NCI-H2081 treated with DMSO at 0.1 percent for 48 hours (cell line): ENCODE measurements at regions not wholly inside any gene's neighbourhood (a gene's known extent, or its start where the extent isn't known, plus 50 kb on each side); places are given as distances from the start of the nearest gene placed in this dataset.

Experiments used
- DNase-seq: peaks from one replicate; lab custom pipeline; 2025; lab: John Stamatoyannopoulos, UW

DNA sequence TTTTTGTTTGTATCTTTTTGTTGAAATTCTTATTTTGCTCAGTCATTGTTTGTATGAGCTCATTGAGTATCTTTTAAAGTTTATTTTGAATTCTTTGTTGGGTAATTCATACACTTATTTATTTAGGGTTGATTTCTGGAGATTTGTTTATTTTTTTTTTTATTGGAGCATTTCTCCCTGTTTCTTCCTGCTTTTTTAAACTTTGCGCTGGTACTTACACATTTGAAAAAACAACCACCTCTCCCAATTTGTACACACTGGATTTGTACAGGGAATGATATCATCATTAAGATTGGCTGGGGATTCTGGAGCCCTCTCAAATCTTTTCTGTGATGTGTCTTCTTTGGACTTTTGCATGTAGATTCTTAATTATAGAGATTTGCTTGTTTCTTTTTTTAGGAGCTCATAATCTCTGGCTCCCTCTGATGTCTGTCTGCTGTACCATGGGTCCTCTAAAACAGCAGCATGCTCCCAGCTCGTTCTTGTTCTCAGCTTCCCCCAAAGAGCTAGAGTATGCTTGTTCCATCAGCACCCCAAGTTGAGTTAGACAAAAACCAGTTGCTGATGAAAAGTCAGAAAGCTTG lies 310.7 kb downstream of the DUSP10 start:
- no peak for DNase-seq

- no peak for DNase-seq
Measured at GRCh38 chr1:221431961-221432360, 309.9 kb downstream of the DUSP10 start.

DNA sequence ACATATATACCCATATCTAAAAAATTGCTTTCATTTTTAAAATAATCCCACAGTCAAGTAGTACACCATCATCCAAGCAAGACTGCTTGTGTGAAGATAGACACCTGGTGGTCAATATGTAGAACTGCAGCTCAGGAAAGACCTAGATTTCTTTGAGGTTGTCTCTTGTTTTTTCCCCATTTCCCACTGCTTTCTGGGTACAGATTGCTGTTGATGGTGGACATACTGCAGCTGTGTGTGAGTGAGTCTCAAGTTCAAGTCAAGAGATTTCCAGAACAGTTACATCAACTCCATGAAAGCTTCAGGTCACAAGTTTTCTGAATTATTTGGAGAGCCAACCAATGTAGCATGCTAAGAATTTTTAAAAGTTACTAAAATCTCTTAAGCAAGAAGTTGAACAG lies 306.4 kb downstream of the DUSP10 start:
- peak; percentile 6 for DNase-seq

DNA sequence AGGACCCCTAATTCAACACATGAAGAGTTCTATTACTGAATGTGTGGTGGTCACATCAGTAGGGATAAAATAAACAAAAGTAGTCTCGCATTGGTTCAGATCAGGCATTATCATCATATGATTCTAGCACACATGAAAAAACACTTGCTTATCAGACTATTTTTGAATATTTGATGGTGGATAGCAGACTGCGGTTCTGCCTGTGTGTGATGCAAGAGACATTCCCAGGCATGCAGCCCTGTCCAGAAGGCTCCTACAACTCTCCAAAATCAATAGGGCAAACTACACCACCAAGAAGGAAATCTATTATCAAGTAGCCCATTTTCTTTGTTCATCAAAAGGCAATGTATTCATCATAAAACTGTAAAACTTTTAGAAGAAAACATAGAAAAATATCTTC lies 304.7 kb downstream of the DUSP10 start:
- no peak for DNase-seq

DNA sequence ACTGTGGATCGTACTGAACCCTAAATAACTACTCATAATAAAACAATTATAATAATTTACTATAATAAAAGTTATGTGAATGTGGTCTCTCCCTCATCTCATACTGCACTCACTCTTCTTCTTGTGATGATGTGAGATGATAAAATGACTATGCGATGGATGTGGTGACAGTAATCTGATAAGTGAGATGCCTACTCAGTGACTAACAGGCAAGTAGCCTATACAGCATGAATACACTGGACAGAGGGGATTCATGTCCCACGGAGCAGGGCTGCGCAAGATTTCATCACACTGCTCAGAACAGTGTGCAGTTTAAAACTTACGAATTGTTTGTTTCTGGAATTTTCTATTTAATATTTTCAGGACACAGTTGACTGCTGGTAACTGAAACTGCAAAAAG lies 304.0 kb downstream of the DUSP10 start:
- no peak for DNase-seq

GRCh38 chr1:221439008-221439746 lies 302.7 kb downstream of the DUSP10 start:
- DNase-seq = no peak

- DNase-seq = no peak
Measured at GRCh38 chr1:221439747-221440501, 302.0 kb downstream of the DUSP10 start.

DNA sequence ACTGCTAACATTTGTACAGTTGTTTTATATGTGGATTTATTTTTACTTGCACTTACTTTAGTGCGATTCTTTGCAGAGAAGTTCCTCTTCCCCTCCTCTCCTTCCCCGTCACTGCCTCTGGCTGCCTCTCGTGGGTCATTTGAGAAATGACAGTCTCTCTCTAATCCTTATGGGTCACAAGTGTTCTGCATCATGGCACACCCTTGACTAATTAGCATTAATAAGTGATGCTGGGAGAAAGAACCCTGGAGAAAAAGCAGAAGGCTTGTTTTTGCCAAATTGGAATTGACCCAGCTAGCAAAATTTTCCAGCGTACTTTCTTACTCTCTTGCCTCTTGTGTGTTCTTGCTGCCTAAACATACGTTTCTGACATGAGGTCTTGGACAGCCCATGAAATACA lies 301.2 kb downstream of the DUSP10 start:
- DNase-seq = no peak

DNA sequence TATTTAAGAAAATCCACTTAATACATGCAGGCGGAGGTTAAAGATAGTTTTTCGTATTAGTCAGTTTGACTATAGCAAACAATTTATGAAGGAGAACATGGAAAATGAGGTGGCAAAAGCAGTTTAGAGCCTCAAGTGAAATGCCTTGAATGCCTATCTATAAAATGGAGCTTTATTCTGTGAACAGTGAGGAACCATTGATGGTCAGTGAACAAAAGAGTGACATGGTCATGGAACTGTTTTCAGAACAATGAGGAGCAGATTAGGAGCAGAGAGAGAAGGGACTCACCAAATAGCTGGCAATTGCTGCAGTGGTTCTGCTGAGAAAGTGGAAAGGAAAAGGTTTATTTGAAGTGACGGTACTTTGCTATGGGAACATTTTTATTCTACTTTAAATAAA lies 299.8 kb downstream of the DUSP10 start:
- no peak for DNase-seq

GRCh38 chr1:221444346-221444745 lies 297.5 kb downstream of the DUSP10 start:
- DNase-seq = no peak

- no peak for DNase-seq
Measured at GRCh38 chr1:221448585-221449175, 293.2 kb downstream of the DUSP10 start.

DNA sequence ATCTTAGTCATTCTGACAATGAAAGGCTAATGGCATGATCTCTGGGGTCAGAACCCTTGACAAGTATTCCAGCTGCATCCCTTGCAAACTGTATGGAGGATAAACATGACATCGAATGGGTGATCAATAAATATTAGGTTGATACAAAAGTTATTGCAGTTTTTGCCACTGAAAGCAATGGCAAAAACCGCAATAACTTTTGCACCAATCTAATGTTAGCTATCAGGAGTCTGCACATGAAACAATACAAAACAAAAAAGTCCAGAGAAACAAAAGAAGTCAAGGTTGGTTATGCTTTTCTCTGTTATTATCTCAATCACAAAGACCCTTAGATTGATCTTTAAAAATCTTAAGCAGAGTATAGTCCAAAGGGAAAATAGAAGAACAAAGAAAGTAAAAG lies 292.7 kb downstream of the DUSP10 start:
- DNase-seq = no peak

DNA sequence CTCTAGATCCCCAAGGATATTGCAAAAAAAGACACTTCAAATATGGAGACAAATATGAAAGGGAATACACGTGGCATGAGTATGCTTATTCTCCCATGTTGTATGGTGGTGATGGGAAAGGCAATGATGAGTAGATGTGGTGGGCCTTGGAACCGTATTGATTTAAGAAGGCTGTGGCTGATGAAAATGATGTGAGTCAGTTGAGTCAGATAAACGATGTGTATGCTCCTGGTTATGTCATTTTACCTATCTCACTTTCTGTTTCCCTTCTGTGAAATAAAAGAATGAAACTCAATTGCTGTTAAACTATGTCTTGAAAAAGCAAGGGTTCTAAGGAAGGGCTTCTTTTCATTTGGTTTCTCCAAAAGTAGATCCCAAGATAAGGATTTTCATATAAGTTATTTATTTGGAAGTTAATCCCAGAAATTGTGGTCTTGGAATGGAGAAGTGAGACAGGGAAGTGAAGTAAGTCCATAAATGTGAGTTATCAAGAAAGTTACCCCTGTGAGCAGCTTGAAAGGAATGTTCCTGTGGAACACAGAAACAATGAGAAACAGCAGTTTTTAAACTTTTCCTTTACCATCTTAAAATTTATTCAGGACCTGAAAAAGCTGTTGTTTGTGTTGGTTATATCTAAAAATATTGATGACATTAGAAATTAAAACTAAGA lies 292.0 kb downstream of the DUSP10 start:
- DNase-seq = no peak

- DNase-seq = no peak
Measured at GRCh38 chr1:221451741-221452140, 290.1 kb downstream of the DUSP10 start.

DNA sequence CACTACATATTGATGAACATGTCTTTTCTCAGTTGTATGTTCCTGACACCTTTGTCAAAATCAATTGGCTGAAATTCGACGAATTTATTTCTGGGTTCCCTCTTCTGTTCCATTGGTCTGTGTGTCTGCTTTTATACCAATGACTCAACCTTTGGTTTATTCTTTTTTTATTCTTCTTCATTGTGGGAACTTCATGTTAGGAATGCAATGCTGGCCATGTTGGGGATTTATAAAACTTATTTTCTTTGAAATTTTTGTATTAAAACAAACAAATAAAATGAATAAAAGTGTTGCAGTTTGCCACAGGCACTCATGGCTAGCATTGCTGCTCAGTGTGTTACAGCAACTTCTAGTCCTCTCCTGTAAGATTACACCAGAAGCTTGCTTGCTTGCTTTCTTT lies 287.8 kb downstream of the DUSP10 start:
- no peak for DNase-seq

- no peak for DNase-seq
Measured at GRCh38 chr1:221456918-221457317, 285.0 kb downstream of the DUSP10 start.

DNA sequence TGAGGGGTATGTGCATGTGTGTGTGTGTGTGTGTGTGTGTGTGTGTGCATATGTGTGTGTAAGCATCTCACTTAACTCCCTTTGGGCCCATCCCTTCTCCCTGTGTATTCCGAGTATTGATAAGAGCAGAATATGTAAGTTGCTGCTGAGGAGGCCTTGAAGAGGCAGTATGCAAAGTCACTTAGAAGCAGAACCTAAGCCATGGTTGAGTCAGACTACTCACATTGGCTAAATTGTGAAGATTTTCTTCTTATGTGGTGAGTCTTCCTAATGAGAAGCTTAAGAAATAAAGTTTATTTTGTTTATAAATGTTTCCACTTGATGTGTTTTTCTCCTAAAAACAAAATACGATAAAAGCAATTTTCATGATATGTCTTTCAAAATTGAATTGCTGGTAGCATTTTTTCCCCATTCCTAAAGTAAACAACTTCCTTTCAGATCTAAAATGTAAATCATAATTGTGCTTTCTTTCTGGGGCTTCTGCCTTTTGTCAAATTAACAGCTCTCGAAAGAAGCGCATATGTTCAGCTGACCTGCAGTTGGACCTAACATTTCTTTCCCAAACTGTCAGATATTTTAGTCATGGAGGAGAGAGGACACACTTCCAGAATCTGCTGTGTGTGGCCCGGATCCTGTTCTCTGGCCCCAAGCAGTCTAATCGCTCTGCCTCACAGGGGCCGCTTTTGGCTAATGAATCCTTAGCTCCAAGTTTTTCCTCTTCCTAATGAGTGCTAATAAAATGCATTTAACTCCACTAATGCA lies 284.0 kb downstream of the DUSP10 start:
- DNase-seq = no peak

DNA sequence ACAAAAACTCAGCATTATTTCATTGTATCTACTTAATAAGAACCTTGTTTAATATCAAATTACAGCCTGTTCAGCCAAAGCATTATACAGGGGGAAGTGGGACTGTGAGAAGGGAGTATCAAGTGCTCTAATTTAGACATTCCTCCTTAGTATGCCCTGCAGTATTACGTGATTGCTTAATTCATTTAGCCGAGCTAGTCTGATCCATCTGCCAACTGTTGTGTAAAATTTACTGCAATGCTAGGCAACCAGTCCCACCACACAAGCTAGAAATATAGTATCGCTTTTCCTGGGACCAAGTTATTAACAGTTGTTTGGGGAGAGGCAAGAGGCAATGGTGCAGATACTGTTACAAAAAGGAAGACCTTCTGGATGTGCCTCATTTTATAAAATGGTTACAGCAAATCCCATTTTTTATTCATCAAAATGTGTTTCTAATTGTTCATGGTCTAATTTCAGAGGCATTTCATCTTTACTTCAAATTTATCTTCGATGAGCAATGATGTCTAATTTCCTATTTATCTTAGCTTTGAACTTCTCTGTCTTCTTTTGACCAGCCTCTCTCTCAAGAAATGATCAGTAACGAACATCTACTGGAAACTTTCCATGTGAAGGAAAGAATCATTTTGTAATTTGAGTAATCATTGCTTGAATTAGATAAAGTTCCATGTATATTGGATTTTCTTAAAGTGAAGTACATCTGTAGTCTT lies 283.3 kb downstream of the DUSP10 start:
- DNase-seq = no peak

- no peak for DNase-seq
Measured at GRCh38 chr1:221459558-221459957, 282.3 kb downstream of the DUSP10 start.

DNA sequence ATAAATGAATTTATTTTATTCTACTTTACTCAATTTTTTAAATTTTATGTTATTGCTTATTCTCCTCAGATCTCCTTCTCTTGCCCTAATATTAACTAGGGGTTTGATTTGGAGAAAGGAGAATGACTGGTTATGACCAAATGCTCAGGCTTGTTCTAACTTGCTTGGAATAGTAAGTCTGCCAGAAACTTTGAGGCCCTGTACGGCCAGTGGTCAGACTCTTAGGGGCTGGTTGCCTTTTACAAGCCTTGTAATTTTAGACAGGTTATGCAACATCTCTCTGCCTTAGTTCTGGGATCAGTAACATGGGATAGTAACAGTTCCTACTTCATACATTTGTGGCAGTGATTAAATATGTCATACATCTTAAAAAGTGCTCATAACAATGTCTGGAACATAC lies 279.5 kb downstream of the DUSP10 start:
- DNase-seq = no peak

DNA sequence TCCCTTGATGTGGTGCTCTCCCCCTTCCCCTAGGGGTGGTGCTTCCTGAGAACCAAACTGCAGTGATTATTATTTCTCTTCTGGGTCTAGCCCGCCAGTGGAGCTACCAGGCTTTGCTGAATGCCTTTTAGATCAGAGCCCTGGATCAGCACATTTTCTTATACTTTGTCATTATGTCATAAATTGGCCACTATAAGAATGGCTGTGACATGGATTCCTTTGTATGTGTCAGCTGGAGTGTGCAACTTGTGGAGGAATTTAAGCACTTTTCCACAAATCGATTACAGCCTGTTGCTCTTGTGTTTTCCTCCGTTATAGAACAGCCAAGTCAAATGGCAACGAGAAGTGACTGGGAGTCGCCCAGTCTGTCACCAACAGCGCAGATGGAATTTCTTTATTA lies 273.3 kb downstream of the DUSP10 start:
- no peak for DNase-seq
